CD4-positive, alpha-beta memory T cell (primary cell): ENCODE measurements at regions not wholly inside any gene's neighbourhood (a gene's known extent, or its start where the extent isn't known, plus 50 kb on each side); places are given as distances from the start of the nearest gene placed in this dataset.

Source experiments
- CTCF ChIA-PET: fragments of 350-600 bp; sonication (Branson Sonifier 250); formaldehyde crosslinking; loops from one replicate; lab custom pipeline; 2021; ENCODE audit warnings: inconsistent platforms; ENCODE audit not compliant: partially characterized antibody; lab: Charles Lee
- POLR2A ChIA-PET: fragments of 350-600 bp; sonication (Branson Sonifier 250); formaldehyde crosslinking; loops from one replicate; lab custom pipeline; 2021; ENCODE audit not compliant: partially characterized antibody; lab: Charles Lee
- DNase-seq, 5 donors: peaks; one replicate each; pipeline versions ENCODE4 v3.0.0 to v3.0.0-alpha.2; 2020 to 2022; ENCODE audit warnings: mixed read lengths in 1 of 5
- H3K27ac ChIP-seq: one replicate; pipeline ENCODE4 v1.7.0; 2013; ENCODE audit warnings: low read depth, low read length
- H3K27me3 ChIP-seq: 2 replicates; pipeline ENCODE4 v1.7.0; 2013; ENCODE audit warnings: mild to moderate bottlenecking, low read length, moderate library complexity; ENCODE audit not compliant: insufficient read depth
- H3K36me3 ChIP-seq: 2 replicates; pipeline ENCODE4 v1.7.0; 2013; ENCODE audit warnings: mild to moderate bottlenecking, low read length, moderate library complexity; ENCODE audit not compliant: insufficient read depth
- H3K4me1 ChIP-seq: 2 replicates; pipeline ENCODE4 v1.7.0; 2013; ENCODE audit warnings: mild to moderate bottlenecking, low read length, moderate library complexity; ENCODE audit not compliant: insufficient read depth
- H3K4me3 ChIP-seq, 2 donors: one replicate each; pipeline ENCODE4 v1.7.0; 2013; ENCODE audit warnings: low read length in 2 of 2, mild to moderate bottlenecking in 1 of 2
- H3K9me3 ChIP-seq, 2 donors: one replicate each; pipeline ENCODE4 v1.7.0; 2013; ENCODE audit warnings: low read length in 2 of 2, control low read depth in 1 of 2; ENCODE audit not compliant: control insufficient read depth in 1 of 2
- H3K27ac Mint-ChIP-seq, 7 donors: one replicate each; pipeline ENCODE4 v1.8.0; 2020 to 2021; ENCODE audit warnings: mixed read lengths in 7 of 7, mild to moderate bottlenecking in 6 of 7, inconsistent platforms in 3 of 7, moderate library complexity in 3 of 7
- H3K27me3 Mint-ChIP-seq, 2 donors: one replicate each; pipeline ENCODE4 v1.8.0; 2020 to 2021; ENCODE audit warnings: mixed read lengths in 2 of 2
- H3K36me3 Mint-ChIP-seq, 2 donors: one replicate each; pipeline ENCODE4 v1.8.0; 2020 to 2021; ENCODE audit warnings: mixed read lengths in 2 of 2, inconsistent platforms in 1 of 2, mild to moderate bottlenecking in 1 of 2
- H3K4me1 Mint-ChIP-seq, 4 donors: one replicate each; pipeline ENCODE4 v1.8.0; 2020 to 2021; ENCODE audit warnings: mixed read lengths in 4 of 4, mild to moderate bottlenecking in 1 of 4
- H3K4me3 Mint-ChIP-seq, 8 donors: one replicate each; pipeline ENCODE4 v1.8.0; 2020 to 2021; ENCODE audit warnings: mixed read lengths in 8 of 8, mild to moderate bottlenecking in 7 of 8, moderate library complexity in 6 of 8, inconsistent platforms in 3 of 8
- H3K9me3 Mint-ChIP-seq, 8 donors: one replicate each; pipeline ENCODE4 v1.8.0; 2020 to 2021; ENCODE audit warnings: mixed read lengths in 8 of 8, mild to moderate bottlenecking in 5 of 8, inconsistent platforms in 3 of 8, moderate library complexity in 1 of 8
- intact Hi-C: fragments of 100-400 bp; cut with micrococcal nuclease; formaldehyde crosslinking; loops from one replicate; pipeline ENCODE4 v1.15.1; 2023

DNA sequence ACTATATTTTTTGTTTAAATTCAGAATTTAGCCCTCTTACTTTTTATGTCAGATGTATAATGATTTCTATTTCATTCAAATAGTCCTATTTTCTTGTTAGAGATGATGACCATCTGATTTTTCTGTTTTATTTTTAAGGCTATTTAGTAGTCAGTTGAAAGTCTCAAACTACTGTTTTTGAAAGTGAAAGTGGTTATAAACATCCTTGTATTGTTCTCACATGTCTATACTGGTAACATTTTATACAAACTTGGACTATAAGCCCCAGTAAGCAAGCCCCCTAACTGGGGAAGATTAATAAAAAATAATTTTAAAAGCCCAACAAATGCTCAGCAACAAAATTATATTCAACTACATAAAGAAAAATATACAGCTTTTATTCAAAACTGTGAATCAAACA, 271.3 kb upstream of the RGS18 start:
- no peak overlapping the region for H3K4me3 Mint-ChIP-seq
- intact Hi-C loops, result no loop called here
- peaks cover 0 to 3% (median 0%) of the 10 kb centered on the region in 8 donors for H3K9me3 Mint-ChIP-seq
- POLR2A ChIA-PET, result no interaction called here
- DNase-seq, result no peak
- H3K9me3 ChIP-seq, result no peaks in the 10 kb centered on the region
- H3K4me3 ChIP-seq, result no peak overlapping the region
- no peak overlapping the region for H3K27ac Mint-ChIP-seq
- H3K36me3 ChIP-seq, result no peaks in the 10 kb centered on the region
- CTCF ChIA-PET, result no interaction called here
- H3K4me1 ChIP-seq, result no peaks in the 10 kb centered on the region
- no peak overlapping the region for H3K27ac ChIP-seq
- H3K36me3 Mint-ChIP-seq, result no peaks in the 10 kb centered on the region
- no peaks in the 10 kb centered on the region for H3K4me1 Mint-ChIP-seq
- H3K27me3 Mint-ChIP-seq, result no peaks in the 10 kb centered on the region
- no peaks in the 10 kb centered on the region for H3K27me3 ChIP-seq

DNA sequence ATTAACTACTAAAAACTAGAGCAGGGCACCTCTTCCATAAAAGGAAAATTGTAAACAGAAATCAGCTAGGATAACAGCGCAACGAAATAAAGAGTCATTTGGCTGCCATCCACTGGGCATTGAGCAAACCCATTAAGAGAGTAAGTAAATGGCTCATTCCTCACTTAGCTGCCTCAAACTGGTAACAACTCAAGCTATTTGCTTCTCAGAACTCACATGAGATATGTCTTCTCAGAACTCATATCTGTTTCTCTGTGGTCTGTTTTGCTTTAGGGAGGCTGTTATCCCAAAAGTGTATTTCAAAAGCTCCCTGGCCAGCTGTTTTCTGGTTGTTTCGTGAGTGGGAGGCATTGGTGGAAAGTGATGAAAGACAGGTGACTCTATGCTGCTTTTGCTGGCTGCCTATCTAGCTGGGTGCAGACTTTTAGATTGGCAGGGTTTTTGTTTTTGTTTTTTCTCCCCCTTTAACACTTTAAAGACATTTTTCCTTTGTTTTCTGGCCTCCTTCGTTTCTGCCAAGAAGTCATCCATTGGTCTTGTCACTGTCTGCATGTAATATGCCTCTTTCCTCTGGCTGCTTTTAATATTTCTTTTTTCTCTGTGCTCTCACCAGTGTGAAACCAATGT, 269.2 kb upstream of the RGS18 start:
- DNase-seq, result no peak
- Mint-ChIP-seq H3K4me1 (no peaks in the 10 kb centered on the region), H3K9me3 (peaks cover 0 to 5% (median 0%) of the 10 kb centered on the region in 8 donors), H3K27ac (no peak overlapping the region), H3K4me3 (no peak overlapping the region), H3K27me3 (no peaks in the 10 kb centered on the region), H3K36me3 (no peaks in the 10 kb centered on the region)
- no peaks in the 10 kb centered on the region for H3K36me3 ChIP-seq
- CTCF ChIA-PET, result no interaction called here
- intact Hi-C loops, result no loop called here
- no peaks in the 10 kb centered on the region for H3K9me3 ChIP-seq
- H3K4me1 ChIP-seq, result no peaks in the 10 kb centered on the region
- H3K27ac ChIP-seq, result no peak overlapping the region
- POLR2A ChIA-PET, result no interaction called here
- H3K4me3 ChIP-seq, result no peak overlapping the region
- no peaks in the 10 kb centered on the region for H3K27me3 ChIP-seq

DNA sequence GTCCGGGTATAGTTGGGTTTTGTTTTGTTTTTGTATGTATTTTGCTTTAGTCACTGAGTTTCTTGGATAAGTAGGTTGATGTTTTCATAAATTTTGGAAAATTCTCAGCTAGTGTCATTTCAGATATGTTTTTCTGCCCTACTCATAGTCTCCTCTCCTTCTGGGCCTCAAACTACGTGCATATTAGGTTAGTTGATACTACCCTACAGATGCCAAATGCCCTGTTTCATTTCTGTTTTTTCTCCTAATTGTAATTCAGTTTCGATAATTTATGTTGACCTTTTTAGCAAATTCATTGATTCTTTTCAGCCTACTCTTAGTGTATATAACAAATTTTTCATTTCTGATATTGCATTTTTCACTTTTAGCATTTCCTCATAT, 268.6 kb upstream of the RGS18 start:
- CTCF ChIA-PET, result interaction anchor here (1.2 kb wide), 1 partner anchor 8 kb away, joined by 3 read pairs; no protein-coding TSS in a partner anchor

DNA sequence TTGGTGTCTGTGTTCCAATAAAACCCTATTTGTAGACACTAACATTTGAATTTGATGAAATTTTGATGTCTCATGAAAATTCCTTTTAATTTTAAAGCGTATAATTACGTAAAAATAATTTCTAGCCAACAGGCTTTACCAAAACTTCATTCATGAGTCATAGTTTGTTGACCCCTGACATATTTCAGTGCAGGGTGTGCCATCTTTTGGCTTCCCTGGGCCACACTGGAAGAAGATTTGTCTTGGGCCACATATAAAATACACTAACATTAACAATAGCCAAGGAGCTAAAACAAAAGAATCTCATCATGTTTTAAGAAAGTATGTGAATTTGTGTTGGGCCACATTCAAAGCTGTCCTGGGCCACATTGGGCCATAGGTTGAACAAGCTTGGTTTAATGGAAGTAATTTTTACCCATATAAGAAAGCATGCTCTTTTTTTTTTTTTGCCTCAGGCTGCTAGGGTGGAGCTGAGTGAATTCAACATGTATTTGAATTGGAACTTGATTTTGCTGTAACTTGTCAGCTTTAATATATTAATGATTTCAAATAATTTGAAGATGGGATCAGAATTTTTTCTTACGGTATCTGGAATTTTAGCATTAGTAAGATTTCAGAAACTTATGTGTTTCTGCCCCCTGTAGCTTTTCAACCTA, 267.7 kb upstream of the RGS18 start:
- no peak for DNase-seq
- no peak overlapping the region for H3K4me3 ChIP-seq
- H3K27me3 Mint-ChIP-seq, result no peaks in the 10 kb centered on the region
- intact Hi-C loops, result no loop called here
- ChIA-PET CTCF (interaction anchor here (0.9 to 1.2 kb wide), 2 partner anchors 8 to 9 kb away, joined by 3 read pairs; no protein-coding TSS in a partner anchor), POLR2A (no interaction called here)
- peaks cover 0 to 5% (median 0%) of the 10 kb centered on the region in 8 donors for H3K9me3 Mint-ChIP-seq
- no peaks in the 10 kb centered on the region for H3K4me1 Mint-ChIP-seq
- H3K4me3 Mint-ChIP-seq, result no peak overlapping the region
- no peak overlapping the region for H3K27ac ChIP-seq
- H3K36me3 ChIP-seq, result no peaks in the 10 kb centered on the region
- no peaks in the 10 kb centered on the region for H3K36me3 Mint-ChIP-seq
- no peak overlapping the region for H3K27ac Mint-ChIP-seq
- H3K9me3 ChIP-seq, result no peaks in the 10 kb centered on the region
- no peaks in the 10 kb centered on the region for H3K4me1 ChIP-seq
- no peaks in the 10 kb centered on the region for H3K27me3 ChIP-seq

More for the DNA sequence above, 268.6 kb upstream of the RGS18 start:
- intact Hi-C loops, result no loop called here
- Histone ChIP-seq H3K9me3 (no peaks in the 10 kb centered on the region), H3K36me3 (no peaks in the 10 kb centered on the region), H3K4me3 (no peak overlapping the region), H3K27me3 (no peaks in the 10 kb centered on the region), H3K27ac (no peak overlapping the region), H3K4me1 (no peaks in the 10 kb centered on the region)
- DNase-seq, result no peak
- H3K27me3 Mint-ChIP-seq, result no peaks in the 10 kb centered on the region
- H3K4me1 Mint-ChIP-seq, result no peaks in the 10 kb centered on the region
- no peak overlapping the region for H3K4me3 Mint-ChIP-seq
- POLR2A ChIA-PET, result no interaction called here
- H3K9me3 Mint-ChIP-seq, result peaks cover 0 to 5% (median 0%) of the 10 kb centered on the region in 8 donors
- H3K27ac Mint-ChIP-seq, result no peak overlapping the region
- no peaks in the 10 kb centered on the region for H3K36me3 Mint-ChIP-seq

DNA sequence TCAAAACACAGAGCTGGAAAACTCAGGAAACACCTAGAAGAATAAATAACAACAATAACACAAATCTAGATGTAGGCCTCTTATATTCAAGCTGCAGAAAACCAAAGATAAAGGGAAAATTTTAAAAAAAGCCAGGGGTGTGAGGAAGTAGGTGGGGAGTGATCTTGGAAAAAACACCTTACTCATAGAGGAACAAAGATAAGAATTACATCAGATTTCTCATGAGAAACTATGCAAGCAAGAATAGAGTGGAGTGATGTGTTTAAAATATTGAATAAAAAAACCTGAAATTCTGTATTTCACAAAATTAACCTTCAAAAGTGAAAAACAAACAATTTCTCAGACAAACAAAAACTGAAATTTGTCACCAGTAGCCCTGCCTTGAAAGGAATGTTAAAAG, 265.5 kb upstream of the RGS18 start:
- no peaks in the 10 kb centered on the region for H3K4me1 ChIP-seq
- no peaks in the 10 kb centered on the region for H3K27me3 ChIP-seq
- no peak overlapping the region for H3K4me3 Mint-ChIP-seq
- intact Hi-C loops, result no loop called here
- CTCF ChIA-PET, result no interaction called here
- no peaks in the 10 kb centered on the region for H3K36me3 Mint-ChIP-seq
- no peak overlapping the region for H3K27ac ChIP-seq
- H3K4me3 ChIP-seq, result no peak overlapping the region
- no peaks in the 10 kb centered on the region for H3K4me1 Mint-ChIP-seq
- H3K9me3 Mint-ChIP-seq, result peaks cover 0 to 5% (median 0%) of the 10 kb centered on the region in 8 donors
- DNase-seq, result no peak
- no peaks in the 10 kb centered on the region for H3K27me3 Mint-ChIP-seq
- POLR2A ChIA-PET, result no interaction called here
- H3K9me3 ChIP-seq, result no peaks in the 10 kb centered on the region
- no peak overlapping the region for H3K27ac Mint-ChIP-seq
- H3K36me3 ChIP-seq, result no peaks in the 10 kb centered on the region

DNA sequence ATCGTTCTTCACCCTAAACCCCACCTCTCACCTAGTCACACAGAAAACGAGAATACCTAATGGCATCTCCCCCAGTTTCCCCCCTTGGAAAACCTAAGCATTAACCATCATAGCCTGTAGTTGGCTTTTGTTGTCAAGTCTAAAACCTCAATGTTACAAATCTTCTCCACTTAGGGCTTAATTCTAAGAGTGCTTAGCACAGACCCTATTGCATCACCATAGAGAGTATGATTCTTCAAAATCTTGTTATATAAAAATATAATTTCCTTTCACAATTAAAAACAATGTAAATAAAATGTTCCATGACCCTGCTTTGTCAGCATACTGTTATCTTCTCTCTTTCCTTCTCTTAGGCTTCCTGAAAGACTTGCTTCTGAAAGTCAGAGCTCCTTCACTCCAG, 263.2 kb upstream of the RGS18 start:
- H3K36me3 ChIP-seq, result no peaks in the 10 kb centered on the region
- intact Hi-C loops, result no loop called here
- no peaks in the 10 kb centered on the region for H3K9me3 ChIP-seq
- no peak overlapping the region for H3K4me3 Mint-ChIP-seq
- no peak for DNase-seq
- H3K4me1 Mint-ChIP-seq, result no peaks in the 10 kb centered on the region
- H3K9me3 Mint-ChIP-seq, result peaks cover 0 to 5% (median 0%) of the 10 kb centered on the region in 8 donors
- no peaks in the 10 kb centered on the region for H3K4me1 ChIP-seq
- H3K27ac Mint-ChIP-seq, result no peak overlapping the region
- ChIA-PET POLR2A (no interaction called here), CTCF (no interaction called here)
- H3K36me3 Mint-ChIP-seq, result no peaks in the 10 kb centered on the region
- no peak overlapping the region for H3K4me3 ChIP-seq
- no peak overlapping the region for H3K27ac ChIP-seq
- H3K27me3 ChIP-seq, result no peaks in the 10 kb centered on the region
- no peaks in the 10 kb centered on the region for H3K27me3 Mint-ChIP-seq

DNA sequence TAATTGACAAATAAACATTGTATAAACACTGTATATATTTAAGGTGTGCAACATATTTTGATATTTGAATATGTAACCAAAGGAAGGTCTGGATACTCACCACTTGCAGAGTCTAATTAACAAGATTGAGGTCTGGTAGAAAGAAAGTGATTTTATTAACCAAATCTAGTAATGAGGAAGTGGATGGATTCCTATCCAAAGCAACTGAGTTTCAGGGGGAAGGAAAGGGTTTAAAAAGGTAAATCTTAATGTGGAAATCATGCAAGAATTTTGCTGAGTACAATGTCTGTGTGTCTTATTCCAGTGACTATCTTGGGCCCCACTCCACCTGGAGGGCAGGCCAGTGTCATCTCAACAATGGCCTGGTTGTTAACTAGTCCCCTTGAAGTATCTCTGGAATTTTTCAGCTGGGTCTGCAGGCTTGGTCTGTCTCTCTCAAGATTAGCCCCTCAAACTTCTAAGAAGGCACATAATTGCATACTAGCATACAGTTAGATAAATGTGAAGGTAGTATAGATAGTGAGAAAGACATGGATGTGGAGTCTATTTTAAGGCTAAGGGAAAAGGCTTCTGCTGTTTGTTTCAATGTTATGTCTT, 262.7 kb upstream of the RGS18 start:
- Mint-ChIP-seq H3K9me3 (peaks cover 0 to 5% (median 0%) of the 10 kb centered on the region in 8 donors), H3K4me3 (no peak overlapping the region), H3K27ac (no peak overlapping the region), H3K27me3 (no peaks in the 10 kb centered on the region), H3K4me1 (no peaks in the 10 kb centered on the region), H3K36me3 (no peaks in the 10 kb centered on the region)
- DNase-seq, result no peak
- Histone ChIP-seq H3K27me3 (no peaks in the 10 kb centered on the region), H3K4me1 (no peaks in the 10 kb centered on the region), H3K4me3 (no peak overlapping the region), H3K36me3 (no peaks in the 10 kb centered on the region), H3K27ac (no peak overlapping the region), H3K9me3 (no peaks in the 10 kb centered on the region)
- CTCF ChIA-PET, result no interaction called here
- POLR2A ChIA-PET, result no interaction called here
- intact Hi-C loops, result no loop called here
